ENCODE measurements at regions not wholly inside any gene's neighbourhood (a gene's known extent, or its start where the extent isn't known, plus 50 kb on each side); places are given as distances from the start of the nearest gene placed in this dataset.
"Not testable (repeated sequence)": the region's sequence is repeated elsewhere in the genome, so short reads cannot be mapped to it uniquely, and the experiment has no call there.

DNA sequence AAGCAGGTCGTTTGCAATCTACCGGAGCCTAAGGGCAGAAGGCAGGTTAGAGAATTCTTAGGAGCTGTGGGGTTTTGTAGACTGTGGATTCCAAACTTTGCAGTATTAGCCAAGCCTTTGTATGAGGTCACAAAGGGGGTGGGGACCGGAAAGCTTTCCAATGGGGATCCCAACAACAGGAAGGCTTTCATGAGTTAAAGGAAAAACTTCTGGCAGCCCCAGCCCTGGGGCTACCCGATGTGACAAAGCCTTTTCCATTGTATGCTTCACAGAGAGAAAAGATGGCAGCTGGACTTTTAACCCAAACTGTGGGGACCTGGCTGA lies 199.2 kb upstream of the PZP start:
- not testable (repeated sequence) for DNase-seq

DNA sequence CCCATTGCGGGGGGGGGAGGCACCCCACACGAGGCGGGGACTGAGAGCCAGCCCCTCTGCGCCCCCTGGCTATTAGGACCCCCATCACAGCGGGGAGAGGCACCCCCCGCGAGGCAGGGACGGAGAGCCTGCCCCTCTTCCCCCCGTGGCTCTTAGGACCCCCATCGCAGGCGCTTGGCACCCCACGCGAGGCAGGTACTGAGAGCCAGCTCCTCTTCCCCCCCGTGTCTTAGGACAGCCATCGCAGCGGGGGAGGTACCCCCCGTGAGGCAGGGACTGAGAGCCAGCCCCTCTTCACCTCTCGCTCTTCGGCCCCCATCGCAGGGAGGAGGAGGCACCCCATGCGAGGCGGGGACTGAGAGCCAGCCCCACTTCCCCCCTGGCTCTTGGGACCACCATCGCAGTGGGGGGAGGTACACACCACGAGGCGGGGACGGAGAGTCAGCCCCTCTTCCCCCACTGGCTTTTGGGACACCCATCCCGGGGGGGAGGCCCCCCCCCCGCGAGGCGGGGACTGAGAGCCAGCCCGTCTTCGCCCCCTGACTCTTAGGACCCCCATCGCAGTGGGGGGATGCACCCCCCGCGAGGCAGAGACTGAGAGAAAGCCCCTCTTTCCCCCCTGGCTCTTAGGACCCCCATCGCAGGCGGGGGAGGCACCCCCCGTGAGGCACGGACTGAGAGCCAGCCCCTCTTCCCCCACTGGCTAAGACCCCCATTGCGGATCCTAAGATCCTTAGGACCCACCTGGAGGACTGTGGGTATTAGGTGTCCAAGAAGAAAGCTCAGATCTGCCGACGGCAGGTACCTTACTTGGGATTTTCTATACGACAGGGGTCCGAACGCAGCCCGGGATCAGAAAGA lies 198.6 kb upstream of the PZP start:
- DNase-seq, result no peak

DNA sequence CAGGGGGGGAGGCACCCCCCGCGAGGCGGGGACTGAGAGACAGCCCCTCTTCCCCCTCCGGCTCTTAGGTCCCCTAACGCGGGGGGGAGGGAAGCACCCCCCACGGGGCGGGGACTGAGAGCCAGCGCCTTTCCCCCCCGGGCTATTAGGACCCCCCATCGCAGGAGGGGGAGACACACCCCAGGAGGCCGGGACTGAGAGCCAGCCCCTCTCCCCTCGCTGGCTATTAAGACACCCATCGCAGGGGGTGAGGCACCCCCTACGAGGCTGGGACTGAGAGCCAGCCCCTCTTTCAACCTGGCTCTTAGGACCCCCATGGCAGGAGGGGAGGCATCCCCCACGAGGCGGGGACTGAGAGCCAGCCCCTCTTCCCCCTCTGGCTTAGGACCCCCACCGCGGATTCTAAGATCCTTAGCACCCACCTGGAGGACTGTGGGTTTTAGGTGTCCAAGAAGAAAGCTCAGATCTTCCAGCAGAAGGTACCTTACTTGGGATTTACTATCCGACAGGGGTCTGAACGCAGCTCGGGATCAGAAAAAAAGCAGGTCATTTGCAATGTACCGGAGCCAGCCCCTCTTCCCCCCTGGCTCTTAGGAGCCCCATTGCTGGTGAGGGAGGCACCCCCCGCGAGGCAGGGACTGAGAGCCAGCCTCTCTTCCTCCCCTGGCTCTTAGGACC lies 197.8 kb upstream of the PZP start:
- no peak for DNase-seq

DNA sequence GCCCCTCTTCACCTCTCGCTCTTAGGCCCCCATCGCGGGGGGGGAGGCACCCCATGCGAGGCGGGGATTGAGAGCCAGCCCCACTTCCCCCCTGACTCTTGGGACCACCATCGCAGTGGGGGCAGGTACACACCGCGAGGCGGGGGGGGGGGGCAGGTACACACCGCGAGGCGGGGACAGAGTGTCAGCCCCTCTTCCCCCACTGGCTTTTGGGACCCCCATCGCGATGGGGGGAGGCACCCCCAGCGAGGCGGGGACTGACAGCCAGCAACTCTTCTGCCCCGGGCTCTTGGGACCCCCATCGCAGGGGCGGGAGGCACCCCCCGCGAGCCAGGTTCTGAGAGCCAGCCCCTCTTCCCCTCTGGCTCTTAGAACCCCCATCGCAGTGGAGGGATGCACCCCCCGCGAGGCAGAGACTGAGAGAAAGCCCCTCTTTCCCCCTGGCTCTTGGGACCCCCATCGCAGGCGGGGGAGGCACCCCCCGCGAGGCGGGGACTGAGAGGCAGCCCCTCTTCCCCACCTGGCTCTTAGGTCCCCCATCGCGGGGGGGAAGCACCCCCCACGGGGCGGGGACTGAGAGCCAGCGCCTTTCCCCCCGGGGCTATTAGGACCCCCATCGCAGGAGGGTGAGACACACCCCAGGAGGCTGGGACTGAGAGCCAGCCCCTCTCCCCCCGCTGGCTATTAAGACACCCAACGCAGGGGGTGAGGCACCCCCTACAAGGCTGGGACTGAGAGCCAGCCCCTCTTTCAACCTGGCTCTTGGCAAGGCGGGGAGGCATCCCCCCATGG lies 196.5 kb upstream of the PZP start:
- DNase-seq, result no peak

DNA sequence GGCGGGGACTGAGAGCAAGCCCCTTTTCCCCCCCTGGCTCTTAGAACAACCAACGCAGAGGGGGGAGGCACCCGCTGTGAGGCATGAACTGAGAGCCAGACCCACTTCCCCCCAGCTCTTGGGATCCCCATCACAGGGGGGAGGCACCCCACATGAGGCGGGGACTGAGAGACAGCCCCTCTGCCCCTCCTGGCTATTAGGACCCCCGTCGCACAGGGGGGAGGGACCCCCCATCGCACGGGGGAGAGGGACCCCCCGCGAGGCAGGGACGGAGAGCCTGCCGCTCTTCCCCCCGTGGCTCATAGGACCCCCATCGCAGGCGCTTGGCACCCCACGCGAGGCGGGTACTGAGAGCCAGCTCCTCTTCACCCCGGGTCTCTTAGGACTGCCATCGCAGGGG lies 195.8 kb upstream of the PZP start:
- no peak for DNase-seq

DNA sequence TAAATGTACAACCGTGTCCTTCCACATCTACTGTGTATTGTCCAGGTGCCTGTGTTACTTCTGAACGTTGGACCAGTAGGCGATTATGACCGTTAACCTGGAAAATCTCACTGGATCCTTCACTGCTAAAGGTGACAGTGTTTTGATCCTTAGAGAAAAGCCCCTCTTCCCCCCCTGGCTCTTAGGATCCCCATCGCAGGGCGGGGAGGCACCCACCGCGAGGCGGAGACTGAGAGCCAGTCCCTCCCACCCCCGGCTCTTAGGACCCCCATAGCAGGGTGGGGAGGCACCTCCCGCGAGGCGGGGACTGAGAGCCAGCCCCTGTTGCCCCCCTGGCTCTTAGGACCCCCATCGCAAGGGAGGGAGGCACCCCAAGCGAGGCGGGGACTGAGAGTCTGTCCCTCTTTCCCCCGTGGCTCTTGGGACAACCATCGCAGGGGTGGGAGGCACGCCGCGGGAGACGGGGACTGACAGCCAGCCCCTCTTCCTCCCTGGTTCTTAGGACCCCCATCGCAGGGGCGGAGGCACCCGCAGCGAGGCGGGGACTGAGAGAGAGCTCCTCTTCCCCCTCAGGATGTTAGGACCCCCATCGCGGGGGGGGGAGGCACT lies 194.3 kb upstream of the PZP start:
- DNase-seq, result not testable (repeated sequence)

DNA sequence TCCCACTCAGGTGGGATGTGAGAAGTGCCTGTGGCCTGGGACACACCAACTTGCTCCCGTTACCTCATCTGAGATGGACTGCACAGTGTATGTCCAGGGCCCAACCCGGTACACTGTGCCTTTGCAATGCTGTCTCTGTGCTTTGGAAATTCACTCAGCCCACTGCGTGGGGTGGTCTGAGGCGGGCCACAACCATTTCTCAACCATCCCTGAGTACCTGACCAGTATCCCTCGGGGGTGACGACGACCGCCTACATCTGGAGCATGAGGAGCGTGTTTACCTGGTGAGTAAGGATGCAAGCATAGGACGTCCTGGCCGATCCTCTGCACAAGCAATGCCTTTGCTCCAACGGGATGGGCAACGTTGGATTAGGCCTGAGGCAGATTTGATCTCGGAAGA lies 188.2 kb upstream of the PZP start:
- not testable (repeated sequence) for DNase-seq

DNA sequence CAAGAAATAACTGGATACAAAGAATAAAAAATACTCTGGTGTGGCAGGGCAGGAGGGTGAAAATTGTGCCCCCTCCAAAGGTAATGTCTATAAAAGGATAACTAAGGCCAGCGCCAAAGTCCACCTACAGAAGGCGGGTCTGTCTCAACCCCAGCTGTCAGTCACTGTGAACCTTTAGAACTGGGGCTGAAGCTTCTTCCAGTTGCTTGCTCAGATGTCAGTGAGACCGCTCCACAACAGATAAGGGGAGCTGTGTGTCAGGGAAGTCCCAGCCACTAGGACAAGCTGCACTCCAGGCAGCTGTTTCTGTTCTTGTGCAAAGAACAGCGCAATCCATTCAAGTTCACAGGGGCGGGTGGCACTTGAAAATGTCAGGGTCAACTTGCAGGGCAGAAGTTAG lies 187.0 kb upstream of the PZP start:
- not testable (repeated sequence) for DNase-seq

DNA sequence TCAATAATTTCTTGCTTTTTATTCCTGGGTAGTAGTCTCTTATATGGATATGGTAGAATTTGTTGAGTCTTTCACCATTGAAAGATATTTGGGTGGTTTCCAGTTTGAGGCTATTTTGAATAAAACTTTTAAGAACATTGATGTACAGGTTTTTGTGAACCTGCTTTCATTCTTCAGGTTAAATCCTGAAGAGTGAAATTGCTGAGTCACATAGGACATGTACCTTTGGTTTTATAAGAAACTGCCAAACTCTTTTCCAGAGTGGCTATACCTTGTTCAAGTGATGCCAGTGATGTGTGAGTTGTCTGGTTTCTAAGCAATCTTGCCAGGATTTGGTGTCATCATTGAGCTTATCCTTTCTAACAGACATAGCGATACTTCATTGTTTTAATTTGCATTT lies 184.6 kb upstream of the PZP start:
- no peak for DNase-seq

DNA sequence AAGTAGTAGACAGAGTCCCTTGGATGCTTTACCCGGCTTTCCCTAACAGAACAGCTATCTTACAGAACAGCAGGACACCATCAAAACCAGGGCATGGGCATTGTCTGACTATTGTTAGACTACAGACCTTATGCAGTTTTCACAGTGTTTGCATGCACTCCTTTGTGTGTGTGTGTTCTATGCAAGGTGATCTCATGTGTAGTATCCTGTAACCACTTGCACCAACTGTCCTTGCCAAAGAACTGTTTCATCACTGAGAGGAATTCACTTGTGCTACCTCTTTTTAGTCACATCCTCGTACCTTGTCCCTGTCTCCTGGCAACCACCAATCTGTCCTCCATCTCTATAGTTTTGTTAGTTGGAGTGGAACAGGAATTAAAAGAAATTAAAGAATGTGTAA lies 183.6 kb upstream of the PZP start:
- DNase-seq, result no peak

DNA sequence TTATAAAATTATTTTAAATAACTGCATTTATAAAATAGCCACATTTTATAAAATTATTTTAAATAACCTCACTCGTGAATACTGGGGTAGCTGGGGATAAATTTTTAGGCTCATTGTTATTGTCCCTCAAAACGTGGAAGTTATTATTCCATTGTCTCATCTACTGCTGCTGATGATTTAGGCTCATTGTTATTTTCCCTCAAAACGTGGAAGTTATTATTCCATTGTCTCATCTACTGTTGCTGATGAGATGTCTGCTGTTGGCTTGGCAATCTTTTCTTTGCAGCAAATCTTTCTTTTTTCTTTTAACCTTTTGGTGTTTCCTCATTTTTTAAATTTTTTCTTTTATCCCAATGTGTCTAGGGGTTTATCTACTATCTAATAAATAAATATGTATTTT lies 182.6 kb upstream of the PZP start:
- DNase-seq, result no peak

DNA sequence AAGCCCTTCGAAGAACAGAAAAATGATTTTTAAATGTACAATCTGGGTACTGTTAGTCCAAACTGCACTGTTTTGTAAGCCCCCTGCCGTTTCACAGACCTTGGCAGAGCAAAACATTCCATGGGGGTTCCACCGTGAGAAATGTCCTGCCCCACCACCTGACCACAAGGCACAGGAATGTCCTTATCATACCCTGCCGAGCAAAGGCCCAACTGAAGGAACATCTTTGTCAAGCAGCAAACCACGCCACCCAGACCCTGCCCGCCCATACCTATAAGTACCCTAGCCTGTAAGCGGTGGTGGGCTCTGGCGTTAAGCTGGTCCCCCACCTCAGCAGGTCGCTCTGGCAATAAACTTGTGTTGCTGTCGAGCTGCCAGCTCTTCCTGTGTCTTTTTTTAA lies 181.6 kb upstream of the PZP start:
- DNase-seq, result no peak

DNA sequence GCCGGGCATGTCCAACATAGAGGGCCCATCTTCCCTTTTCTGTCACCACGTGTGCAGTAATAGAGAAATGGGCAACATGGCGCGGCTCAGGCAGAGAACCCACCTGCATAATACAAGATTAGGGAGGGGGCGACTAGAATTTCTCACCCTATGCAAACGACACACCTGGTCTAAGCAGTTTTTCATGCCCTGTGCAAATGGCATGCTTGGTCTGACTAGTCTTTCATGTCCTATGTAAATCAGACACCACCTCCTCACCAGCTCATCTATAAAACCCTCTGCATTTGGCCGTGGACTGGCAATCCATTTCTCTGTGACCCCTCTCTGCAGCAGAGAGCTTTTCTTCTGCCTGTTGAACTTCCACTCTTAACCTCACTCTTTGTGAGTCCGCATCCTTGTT lies 180.2 kb upstream of the PZP start:
- no peak for DNase-seq

DNA sequence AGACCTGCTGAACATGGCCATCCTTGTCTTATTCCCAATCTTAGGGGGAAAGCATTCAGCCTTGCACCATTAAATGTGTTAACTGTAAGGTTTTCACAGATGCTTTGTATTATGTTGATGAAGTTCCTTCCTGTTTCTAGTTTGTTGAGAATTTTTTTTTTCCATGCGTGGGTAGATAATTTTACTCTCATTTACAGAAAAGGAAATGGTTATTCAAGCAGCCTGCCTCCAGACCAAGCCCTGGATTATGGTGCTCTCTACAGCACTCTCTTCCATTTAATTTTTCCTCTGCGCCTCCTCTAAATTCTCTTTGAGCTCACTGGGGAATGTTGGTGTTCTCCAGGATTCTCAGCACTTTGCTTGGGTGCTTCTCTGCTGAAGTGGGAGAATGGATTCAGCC lies 179.3 kb upstream of the PZP start:
- no peak for DNase-seq

DNA sequence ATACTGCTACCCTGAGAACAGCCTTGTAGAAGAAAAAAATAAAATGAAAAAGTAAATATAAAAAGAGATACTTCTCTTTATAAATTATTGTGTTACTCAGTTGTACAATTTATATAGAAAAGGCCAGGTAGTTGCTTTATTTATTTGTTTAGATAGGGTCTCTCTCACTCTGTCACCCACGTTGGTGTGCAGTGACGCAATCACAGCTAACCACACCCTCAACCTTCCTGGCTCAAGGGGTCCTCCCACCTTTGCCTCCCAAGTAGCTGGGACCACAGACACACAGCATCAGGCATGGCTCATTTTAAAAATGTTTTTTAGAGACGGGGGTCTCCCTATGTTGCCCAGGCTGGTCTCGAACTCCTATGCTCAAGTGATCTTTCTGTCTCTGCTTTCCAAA lies 175.4 kb upstream of the PZP start:
- no peak for DNase-seq

DNA sequence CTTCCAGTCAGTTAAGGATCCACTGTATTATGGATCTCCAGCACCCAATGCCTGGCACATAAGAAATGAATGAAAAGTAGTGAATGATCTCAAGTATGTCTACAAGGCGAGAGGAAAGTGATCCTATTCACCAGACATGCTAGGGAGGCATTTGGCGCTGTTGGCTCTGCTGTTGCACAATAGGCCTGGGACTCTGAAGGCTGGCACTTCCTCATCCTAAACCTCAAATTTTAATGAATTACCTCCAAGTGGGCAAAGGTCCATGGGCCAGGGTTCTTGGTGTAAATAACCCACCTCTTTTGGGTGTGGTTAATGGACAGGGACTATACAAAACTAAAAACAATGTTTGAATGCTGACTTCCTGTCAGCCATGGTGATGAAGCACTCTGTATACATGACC lies 173.4 kb upstream of the PZP start:
- DNase-seq, result no peak

DNA sequence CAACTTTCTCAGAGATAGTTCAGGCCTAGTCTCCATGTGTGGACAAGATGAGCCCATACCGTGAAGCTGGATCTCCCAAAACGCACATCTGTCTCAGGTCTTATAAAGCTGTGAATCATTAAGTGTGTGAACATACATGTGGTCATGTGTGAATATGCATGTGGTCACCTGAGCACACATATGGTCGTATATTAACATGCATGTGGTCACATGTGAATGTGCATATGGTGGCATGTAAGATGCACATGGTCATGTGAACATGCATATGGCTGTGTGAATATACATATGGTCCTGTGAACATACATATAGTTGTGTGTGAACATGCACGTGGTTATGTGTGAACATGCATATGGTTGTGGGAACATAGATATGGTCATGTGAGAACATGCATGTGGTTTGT lies 172.5 kb upstream of the PZP start:
- no peak for DNase-seq

DNA sequence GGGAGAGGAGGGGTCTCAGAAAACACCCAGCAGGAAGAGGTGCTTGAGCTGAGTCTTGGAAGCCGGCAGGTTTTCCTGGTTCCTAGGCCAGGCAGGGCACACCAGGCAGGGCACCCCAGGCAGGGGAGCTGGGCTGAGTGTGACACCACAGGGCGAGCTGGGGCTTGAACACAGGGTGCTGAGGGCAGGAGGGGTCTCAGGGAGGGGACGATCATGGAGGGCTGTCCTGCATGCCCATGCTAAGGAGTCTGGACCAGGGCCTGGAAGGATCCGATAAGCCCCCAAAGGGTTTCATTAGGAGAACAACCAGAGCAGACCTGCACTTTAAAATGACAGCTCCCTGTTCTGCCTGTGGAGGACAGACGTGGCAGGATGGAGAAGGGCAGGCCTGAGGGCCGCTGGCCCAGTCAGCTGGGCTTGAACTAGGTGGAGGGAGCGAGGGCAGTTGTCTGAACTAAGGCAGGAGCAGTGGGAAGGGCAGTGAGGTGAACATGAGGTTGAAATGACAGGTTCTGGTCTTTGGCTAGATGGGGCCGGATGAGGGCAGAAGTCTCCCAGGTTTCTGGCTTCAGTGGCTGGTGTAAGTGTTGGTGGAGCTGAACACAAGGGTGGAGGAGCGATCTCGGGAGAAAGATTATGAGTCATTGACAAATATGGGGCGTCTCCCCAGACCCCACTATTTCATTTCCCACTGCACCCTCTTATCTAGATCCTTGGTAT lies 171.0 kb upstream of the PZP start:
- DNase-seq, result no peak

DNA sequence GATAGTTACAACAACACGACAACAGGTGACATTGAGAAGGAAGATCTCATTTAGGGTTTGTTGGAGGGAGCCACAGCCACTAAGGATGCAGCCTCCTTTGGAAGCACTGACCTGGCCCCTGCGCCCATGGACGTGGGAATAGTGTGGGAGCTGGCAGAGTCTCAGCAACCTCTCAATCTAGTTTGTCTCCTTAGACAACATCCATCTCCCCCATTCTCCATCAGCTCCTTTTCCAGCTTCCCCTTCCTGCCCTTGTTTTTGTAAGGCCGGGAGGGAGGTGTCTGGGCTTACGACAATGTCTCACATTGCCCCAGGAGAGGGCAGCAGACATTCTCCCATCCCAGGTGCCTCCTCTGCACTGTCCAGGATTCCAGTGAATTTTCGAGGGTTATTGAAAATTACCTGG lies 170.2 kb upstream of the PZP start:
- DNase-seq, result no peak

DNA sequence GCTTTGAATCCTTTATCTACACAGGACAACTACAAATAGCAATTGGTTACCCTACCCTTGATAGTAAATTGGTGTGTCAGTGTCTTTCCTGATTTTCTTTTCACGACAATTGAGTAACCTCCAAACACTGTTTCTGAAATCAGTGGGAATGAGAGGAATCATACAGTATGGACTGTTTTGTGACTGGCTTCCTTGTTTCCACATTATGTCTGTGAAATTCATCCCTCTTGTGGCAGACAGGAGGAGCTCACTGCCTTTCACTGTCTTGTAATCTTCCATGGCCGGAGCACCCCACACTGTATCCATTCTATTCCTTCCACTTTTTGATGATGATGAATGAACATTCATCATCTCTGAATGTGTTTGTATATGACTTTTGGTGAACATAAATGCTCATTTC lies 164.0 kb upstream of the PZP start:
- DNase-seq, result no peak

DNA sequence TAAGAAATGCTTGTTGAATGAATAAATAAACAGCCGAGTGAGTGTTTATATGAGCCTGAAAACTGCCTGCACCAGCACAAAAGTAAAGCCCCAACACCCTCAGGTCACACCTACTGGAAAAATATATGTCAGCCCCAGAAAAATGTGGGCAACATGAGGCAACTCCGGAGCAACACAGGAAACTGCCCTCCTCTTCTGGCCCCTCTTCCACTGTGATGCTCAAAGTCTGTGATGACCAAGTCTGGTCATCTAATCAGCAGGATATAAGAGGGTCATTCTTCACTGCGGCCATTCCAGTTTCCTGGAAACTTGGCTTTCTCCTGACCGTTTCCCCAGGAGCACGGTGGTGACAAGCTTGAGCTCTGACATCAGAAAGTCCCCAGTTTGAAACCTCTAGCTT lies 159.6 kb upstream of the PZP start:
- no peak for DNase-seq

DNA sequence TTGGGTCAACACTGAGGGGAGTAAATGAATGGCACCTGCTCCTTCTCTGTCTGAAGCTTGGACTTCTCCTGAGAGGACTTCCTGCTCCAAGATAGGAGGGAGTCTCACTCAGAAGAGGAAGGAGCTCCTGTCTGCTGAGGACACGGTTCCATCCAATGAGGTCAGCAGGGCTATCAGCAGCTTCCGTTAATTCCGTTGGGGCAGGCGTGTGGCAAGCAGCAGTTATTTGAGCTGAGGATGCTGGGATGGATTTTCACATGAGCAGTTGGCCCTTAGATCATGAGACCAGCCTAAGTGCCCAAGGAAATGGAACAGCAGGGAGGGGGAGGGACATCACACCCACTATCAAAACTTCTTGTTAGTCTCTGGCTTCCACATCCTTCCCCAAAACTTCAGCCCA lies 159.0 kb upstream of the PZP start:
- no peak for DNase-seq

DNA sequence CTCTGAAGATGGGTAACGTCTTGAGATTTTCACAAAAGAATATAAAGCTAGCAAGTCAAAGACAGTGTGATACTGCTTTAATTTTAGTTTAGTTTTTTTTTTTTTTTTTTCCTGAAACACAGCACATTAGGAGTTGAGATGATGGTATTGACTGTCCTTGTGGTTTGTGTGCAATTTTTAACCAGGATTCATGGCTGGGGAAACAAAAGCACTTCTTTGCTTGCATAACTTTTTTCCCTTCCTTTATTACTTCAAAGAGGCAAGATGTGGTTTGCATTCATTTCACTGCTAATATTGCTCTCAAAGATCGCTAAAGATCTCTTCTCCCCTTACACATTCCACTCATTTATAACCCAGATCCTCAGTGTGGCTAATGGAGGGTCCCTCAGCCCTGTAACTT lies 157.1 kb upstream of the PZP start:
- DNase-seq, result no peak
